ENCODE measurements at regions not wholly inside any gene's neighbourhood (a gene's known extent, or its start where the extent isn't known, plus 50 kb on each side); places are given as distances from the start of the nearest gene placed in this dataset.

DNA sequence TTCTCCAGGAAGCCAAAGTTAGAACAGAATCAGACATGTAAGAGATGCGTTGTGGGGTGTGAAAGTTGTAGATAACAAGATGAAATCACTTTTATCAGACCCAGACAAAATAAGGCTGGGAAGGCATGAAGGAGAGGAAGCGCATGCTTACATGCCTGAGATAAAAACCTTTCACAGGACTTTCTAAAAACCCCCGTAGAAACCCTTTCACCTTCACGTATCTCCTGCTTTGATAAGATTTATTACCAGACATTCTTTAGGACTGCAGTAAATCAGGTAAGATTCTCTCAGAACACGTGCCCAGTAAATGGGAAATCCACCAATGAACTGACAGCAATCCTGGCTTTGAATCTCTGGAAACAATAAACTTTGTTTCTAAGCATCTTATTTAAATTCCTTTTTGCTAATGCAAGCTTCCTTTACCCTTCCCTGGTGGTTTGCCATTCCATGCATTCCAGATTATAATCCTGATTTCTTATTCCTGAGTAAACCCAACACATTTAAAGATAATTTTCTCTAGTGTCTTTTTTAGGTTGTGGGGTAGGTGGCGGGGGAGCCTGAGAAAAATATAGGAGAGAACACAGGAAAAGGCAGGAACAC is 254.6 kb upstream of the LDB2 start:
- no peak for DNase-seq (ENCODE audit: low spot score)
- in situ Hi-C loops (cut with HindIII; ENCODE audit: low sequenced_read_pairs), result no loop called here

DNA sequence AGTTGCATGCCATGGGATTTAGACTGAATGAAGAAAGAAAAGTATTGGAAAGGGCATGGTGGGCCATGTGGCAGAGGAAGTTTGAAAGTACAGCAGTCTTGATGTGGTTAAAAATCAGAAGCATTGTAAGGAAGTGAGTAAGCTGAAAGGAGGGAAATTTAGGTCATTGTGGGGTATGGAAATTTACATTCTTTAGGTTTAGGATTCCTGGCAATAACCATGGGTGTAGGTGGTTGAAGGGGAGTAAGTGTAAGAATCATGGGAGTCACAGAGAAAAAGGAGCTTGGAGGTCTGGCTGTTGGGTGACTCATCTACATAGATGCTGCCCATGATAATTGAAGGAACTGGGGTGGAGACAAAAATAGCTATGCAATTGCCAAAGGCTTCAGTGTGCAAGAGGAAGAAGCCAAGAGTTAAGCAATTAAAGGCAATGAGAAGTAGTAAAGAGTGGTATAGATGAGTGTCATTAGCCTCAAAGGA is 243.8 kb upstream of the LDB2 start:
- DNase-seq (ENCODE audit: low spot score), result no peak
- in situ Hi-C loops (cut with HindIII; ENCODE audit: low sequenced_read_pairs), result no loop called here

DNA sequence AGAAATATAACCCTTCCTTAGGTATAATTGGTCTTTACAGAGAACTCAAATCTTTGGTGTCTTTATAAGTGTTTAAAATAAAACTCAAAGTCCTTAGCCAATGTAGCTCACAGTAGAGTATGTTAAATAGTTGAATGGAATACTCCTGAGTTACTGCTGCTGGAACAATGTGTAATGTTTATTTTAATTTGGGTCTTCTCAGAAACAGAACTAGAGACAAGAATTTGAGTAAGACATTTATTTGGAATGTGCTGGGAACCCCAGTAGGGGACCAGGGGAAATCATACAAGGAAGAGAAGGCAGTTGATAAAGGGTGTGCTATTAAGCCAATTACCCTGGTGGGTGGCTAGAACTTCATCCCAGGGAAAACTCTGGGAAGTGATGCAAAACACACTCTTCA is 240.4 kb upstream of the LDB2 start:
- in situ Hi-C loops (cut with HindIII; ENCODE audit: low sequenced_read_pairs), result no loop called here
- DNase-seq (ENCODE audit: low spot score), result no peak

GRCh38 chr4:17134565-17134964 is 236.1 kb upstream of the LDB2 start:
- no peak for DNase-seq (ENCODE audit: low spot score)
- in situ Hi-C loops (cut with HindIII; ENCODE audit: low sequenced_read_pairs), result no loop called here

DNA sequence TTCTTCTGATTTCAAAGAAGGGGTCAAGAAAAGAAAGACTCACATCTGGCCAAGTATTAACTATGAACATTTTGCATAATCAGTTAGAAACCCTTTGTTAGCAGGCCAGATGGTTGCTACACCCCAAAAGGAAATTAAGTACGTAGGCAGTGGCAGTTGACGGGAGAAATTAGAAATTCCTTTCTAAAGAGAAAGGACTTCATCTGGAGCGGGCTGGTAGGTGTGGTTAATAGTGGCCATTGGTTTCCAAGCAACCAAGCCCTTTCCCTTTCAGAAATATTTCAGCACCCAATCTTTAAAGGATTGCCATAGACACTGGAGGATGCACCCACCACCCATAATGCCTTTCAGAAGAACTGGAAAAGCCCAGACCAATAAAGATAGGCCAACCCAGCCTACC is 235.7 kb upstream of the LDB2 start:
- DNase-seq (ENCODE audit: low spot score), result no peak
- in situ Hi-C loops (cut with HindIII; ENCODE audit: low sequenced_read_pairs), result no loop called here

DNA sequence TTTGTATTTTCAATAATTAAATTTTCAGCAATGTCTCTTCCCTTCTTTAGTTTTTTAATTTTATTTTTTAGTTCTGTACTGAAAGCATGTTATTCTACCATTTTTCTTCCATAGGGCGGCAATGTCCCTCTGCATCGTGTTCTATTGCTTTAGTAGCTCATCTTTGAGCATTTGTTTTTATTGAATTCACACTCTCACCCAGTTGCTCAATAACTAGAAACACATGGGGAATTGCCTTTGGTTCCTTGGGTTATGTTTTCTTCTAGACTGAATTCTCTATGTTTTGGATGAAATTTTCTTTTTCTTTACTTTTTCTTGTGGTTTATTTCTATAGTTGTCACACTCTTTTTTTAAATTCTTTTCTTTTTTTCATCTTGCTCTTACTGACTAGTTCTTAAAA is 233.8 kb upstream of the LDB2 start:
- in situ Hi-C loops (cut with HindIII; ENCODE audit: low sequenced_read_pairs), result no loop called here
- DNase-seq (ENCODE audit: low spot score), result no peak

- DNase-seq (ENCODE audit: low spot score), result no peak
- in situ Hi-C loops (cut with HindIII; ENCODE audit: low sequenced_read_pairs), result no loop called here
Observed at GRCh38 chr4:17128268-17128667, 229.8 kb upstream of the LDB2 start.

DNA sequence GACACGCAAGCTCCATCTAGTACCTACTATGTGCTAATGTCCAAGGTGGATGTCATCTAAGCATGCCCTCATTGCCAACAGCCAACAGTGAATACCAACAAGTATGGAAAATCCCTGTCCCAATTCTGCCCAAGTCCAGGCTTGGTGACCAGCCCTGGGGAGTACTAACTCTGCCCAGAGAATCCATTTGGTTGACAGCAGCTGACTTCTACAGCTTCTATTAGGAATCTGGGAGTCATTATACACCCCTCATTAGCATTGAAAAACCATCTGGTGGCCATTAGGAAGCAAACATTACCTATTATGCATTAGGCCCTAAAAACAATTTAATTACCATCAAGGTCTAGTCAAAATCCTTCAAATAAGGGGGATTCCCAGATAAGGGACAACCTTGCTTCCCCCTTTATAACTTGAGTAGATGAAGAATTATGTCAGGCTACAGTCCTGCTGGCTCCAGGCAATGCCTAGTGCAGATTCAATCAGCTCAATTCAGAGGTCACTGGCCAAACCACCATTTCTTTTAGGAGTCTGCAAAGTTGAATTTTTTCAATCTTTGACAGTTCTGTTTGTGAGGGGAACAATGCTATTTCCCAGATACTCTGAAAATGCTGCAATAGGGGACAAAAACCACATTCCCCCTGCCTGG is 228.0 kb upstream of the LDB2 start:
- in situ Hi-C loops (cut with HindIII; ENCODE audit: low sequenced_read_pairs), result no loop called here

DNA sequence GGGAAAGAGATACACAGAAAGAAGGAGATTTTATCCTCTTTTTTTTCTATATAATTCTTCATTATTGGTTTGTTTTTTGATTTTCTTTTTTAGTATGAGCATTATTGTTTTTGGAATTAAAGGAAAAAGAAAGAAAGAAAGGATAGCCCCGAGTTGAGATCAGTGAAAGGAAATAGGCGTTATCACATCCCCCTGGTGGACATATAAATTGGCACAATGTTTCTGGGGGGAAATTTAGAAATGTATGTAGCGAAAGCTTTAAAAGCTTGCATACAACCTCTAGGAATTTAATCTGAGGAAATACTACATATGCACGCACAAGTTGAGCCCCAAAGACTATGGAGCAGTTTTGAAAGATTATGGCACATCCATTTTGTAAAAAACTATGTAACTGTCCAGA is 226.3 kb upstream of the LDB2 start:
- no peak for DNase-seq (ENCODE audit: low spot score)
- in situ Hi-C loops (cut with HindIII; ENCODE audit: low sequenced_read_pairs), result no loop called here

More for the DNA sequence above, 228.0 kb upstream of the LDB2 start:
- DNase-seq (ENCODE audit: low spot score), result no peak

- in situ Hi-C loops (cut with HindIII; ENCODE audit: low sequenced_read_pairs), result no loop called here
- no peak for DNase-seq (ENCODE audit: low spot score)
Observed at GRCh38 chr4:17120761-17121160, 222.3 kb upstream of the LDB2 start.

DNA sequence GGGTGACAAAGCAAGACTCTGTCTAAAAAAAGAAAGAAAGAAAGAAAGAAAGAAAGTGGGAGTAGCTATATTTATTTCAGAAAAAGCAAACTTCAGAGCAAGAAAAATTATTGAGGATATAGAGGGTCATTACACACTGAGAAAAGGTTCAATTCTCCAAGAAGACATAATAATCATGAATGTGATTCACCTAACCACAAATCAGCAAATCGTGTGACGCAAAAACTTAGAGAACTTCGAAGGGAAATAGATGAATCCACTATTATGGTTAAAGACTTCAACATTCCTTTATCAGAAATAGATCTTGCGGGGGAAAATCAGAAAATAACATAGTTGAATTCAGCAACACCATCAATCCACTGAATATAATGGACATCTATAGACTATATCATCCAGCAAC is 219.3 kb upstream of the LDB2 start:
- in situ Hi-C loops (cut with HindIII; ENCODE audit: low sequenced_read_pairs), result no loop called here
- DNase-seq (ENCODE audit: low spot score), result no peak

GRCh38 chr4:17115583-17115982 is 217.1 kb upstream of the LDB2 start:
- in situ Hi-C loops (cut with HindIII; ENCODE audit: low sequenced_read_pairs), result no loop called here

DNA sequence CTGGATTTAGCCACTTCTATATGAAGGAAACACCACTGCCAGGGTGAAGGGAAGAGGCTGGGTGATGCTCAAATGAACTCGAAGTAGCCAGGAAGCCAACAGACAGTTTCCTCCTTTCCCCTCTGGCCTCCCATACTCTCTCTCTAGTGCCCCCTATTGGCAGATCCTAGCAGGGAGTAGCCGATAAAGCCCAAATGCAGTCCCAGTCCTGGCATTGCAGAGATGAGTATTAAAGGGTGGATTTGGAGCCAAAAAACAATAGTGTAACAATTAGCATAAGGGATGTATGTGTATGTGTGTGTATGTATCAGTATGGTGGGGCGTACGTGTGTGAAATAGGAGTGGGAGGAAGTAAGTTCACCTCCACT is 213.8 kb upstream of the LDB2 start:
- no peak for DNase-seq (ENCODE audit: low spot score)
- in situ Hi-C loops (cut with HindIII; ENCODE audit: low sequenced_read_pairs), result no loop called here

More at GRCh38 chr4:17115583-17115982, 217.1 kb upstream of the LDB2 start:
- DNase-seq (ENCODE audit: low spot score), result no peak

DNA sequence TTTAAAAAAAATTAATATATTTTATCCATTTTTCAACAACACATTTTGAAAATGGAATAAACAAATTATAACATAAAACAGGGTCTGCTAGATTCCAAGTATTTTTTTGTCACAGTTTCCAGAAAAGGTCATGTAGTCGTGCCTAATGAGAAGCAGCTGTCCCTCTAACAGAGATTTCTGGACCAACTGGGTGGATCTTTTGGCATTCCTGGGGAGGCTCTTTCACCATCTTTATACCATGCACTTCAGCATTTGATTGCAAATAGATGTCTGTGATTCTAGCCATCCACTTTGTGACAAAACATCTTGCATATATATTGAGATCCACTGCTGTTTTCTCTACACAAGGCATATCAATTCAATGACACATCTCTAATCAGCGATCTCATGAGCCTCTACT is 210.7 kb upstream of the LDB2 start:
- in situ Hi-C loops (cut with HindIII; ENCODE audit: low sequenced_read_pairs), result no loop called here
- DNase-seq (ENCODE audit: low spot score), result no peak

GRCh38 chr4:17103231-17103630 is 204.8 kb upstream of the LDB2 start:
- no peak for DNase-seq (ENCODE audit: low spot score)
- in situ Hi-C loops (cut with HindIII; ENCODE audit: low sequenced_read_pairs), result no loop called here

- in situ Hi-C loops (cut with HindIII; ENCODE audit: low sequenced_read_pairs), result no loop called here
- no peak for DNase-seq (ENCODE audit: low spot score)
Observed at GRCh38 chr4:17098996-17099395, 200.6 kb upstream of the LDB2 start.

- no peak for DNase-seq (ENCODE audit: low spot score)
- in situ Hi-C loops (cut with HindIII; ENCODE audit: low sequenced_read_pairs), result no loop called here
Observed at GRCh38 chr4:17098401-17098800, 200.0 kb upstream of the LDB2 start.

- DNase-seq (ENCODE audit: low spot score), result no peak
- in situ Hi-C loops (cut with HindIII; ENCODE audit: low sequenced_read_pairs), result no loop called here
Observed at GRCh38 chr4:17097362-17097761, 198.9 kb upstream of the LDB2 start.

- in situ Hi-C loops (cut with HindIII; ENCODE audit: low sequenced_read_pairs), result no loop called here
- no peak for DNase-seq (ENCODE audit: low spot score)
Observed at GRCh38 chr4:17096692-17097091, 198.2 kb upstream of the LDB2 start.

GRCh38 chr4:17095771-17096170 is 197.3 kb upstream of the LDB2 start:
- in situ Hi-C loops (cut with HindIII; ENCODE audit: low sequenced_read_pairs), result no loop called here
- no peak for DNase-seq (ENCODE audit: low spot score)

DNA sequence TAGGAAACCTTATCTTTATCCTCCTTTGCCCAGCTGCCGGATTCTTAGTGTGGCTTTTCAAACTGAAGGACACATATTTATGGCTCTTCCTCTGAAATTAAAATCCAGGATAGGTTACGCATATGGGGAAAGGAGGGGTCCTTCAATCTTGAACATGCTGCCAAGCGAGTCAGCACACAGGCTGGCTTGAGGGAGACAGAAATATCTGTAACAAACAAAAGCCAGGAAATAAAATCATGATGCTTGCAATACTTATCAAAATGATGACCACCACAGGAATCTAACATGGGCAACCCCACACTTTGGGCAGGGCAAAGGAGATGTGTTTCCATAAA is 196.4 kb upstream of the LDB2 start:
- in situ Hi-C loops (cut with HindIII; ENCODE audit: low sequenced_read_pairs), result no loop called here
- DNase-seq (ENCODE audit: low spot score), result no peak
